PC-9 (cell line): ENCODE measurements at regions not wholly inside any gene's neighbourhood (a gene's known extent, or its start where the extent isn't known, plus 50 kb on each side); places are given as distances from the start of the nearest gene placed in this dataset.

Source experiments
- CTCF ChIP-seq: fragments of 200-600 bp; sonication (generic); conservative IDR thresholded peaks from 2 replicates; pipeline ENCODE4 v1.6.1; 2017; ENCODE audit warnings: mixed run types, antibody characterized with exemption, mild to moderate bottlenecking, moderate library complexity
- EZH2 ChIP-seq: fragments of 200-600 bp; sonication (generic); IDR thresholded peaks from 2 replicates; pipeline ENCODE4 v1.8.0; 2017; ENCODE audit warnings: antibody characterized with exemption, low read depth

GRCh38 chr12:19904819-19905218 is 463.5 kb upstream of the PDE3A start:
- TF ChIP-seq EZH2 (no peak), CTCF (no peak)
